K562 (cell line): ENCODE measurements at regions not wholly inside any gene's neighbourhood (a gene's known extent, or its start where the extent isn't known, plus 50 kb on each side); places are given as distances from the start of the nearest gene placed in this dataset.

Experiments
- ARID3A ChIP-seq: IDR thresholded peaks from 2 replicates; pipeline ENCODE4 v1.6.1; 2012; ENCODE audit warnings: low read depth, low read length, improper control_type of control experiment, borderline replicate concordance
- ATF7 ChIP-seq: fragments of 450-650 bp; IDR thresholded peaks from 2 replicates; pipeline ENCODE4 v1.7.1; 2014; ENCODE audit warnings: mild to moderate bottlenecking, moderate library complexity
- CTCF ChIP-seq, 3 experiments: IDR thresholded peaks in 2 of 3; conservative IDR thresholded peaks in 1 of 3; 2 replicates each; pipeline ENCODE4 v1.5.1; 2011 to 2012; ENCODE audit warnings: low read length in 3 of 3, mild to moderate bottlenecking in 3 of 3, control low read depth in 2 of 3, improper control_type of control experiment in 1 of 3, inconsistent platforms in 1 of 3, low read depth in 1 of 3, mixed read lengths in 1 of 3, moderate library complexity in 1 of 3; ENCODE audit not compliant: insufficient read depth in 2 of 3
- CXXC5 ChIP-seq: fragments of 250-450 bp; sonication (Bioruptor Pico); IDR thresholded peaks from 2 replicates; pipeline ENCODE4 v1.8.0; 2022; ENCODE audit warnings: inconsistent platforms, mild to moderate bottlenecking, moderate library complexity
- ELF4 ChIP-seq: fragments of 450-650 bp; formaldehyde crosslinking; IDR thresholded peaks from 2 replicates; pipeline ENCODE4 v1.4.0; 2022; ENCODE audit warnings: missing genetic modification characterization
- FOXK1 ChIP-seq: sonication (generic); formaldehyde crosslinking; IDR thresholded peaks from 2 replicates; pipeline ENCODE4 v1.8.0; 2022; ENCODE audit warnings: missing genetic modification reagents, mild to moderate bottlenecking, borderline replicate concordance
- MNT ChIP-seq, 2 experiments: fragments of 450-650 bp; conservative IDR thresholded peaks; 2 replicates each; pipeline ENCODE4 v1.6.1; 2017; ENCODE audit warnings: mild to moderate bottlenecking in 2 of 2, moderate library complexity in 2 of 2
- MTA2 ChIP-seq: fragments of 450-650 bp; IDR thresholded peaks from 2 replicates; pipeline ENCODE4 v1.6.1; 2016; ENCODE audit warnings: low read depth
- PCBP2 ChIP-seq: fragments of 200-400 bp; formaldehyde crosslinking; IDR thresholded peaks from 2 replicates; pipeline ENCODE4 v1.6.1; 2018; ENCODE audit warnings: low read length, low read depth, mild to moderate bottlenecking, moderate library complexity; ENCODE audit not compliant: poor library complexity, severe bottlenecking
- POLR2AphosphoS2 ChIP-seq: IDR thresholded peaks from 2 replicates; pipeline ENCODE4 v1.6.1; 2012; ENCODE audit warnings: low read length, improper control_type of control experiment
- POLR3G ChIP-seq: IDR thresholded peaks from 2 replicates; pipeline ENCODE4 v1.6.1; 2011; ENCODE audit not compliant: insufficient read length, insufficient replicate concordance; ENCODE audit errors: extremely low read depth
- RFX7 ChIP-seq: fragments of 250-450 bp; sonication (Bioruptor Pico); IDR thresholded peaks from 2 replicates; pipeline ENCODE4 v1.5.1; 2021; ENCODE audit warnings: mild to moderate bottlenecking
- SIRT6 ChIP-seq: IDR thresholded peaks from one replicate; pipeline ENCODE4 v1.6.1; 2012; ENCODE audit warnings: low read depth, mild to moderate bottlenecking, control low read depth, inconsistent platforms, low read length, moderate library complexity
- TCF7L2 ChIP-seq: fragments of 150-350 bp; IDR thresholded peaks from 2 replicates; pipeline ENCODE4 v1.6.1; 2016; ENCODE audit warnings: low read depth, mild to moderate bottlenecking, low read length, moderate library complexity
- TFAP4 ChIP-seq: sonication (generic); formaldehyde crosslinking; IDR thresholded peaks from 2 replicates; pipeline ENCODE4 v1.8.0; 2022; ENCODE audit warnings: missing genetic modification reagents, mild to moderate bottlenecking, moderate library complexity, borderline replicate concordance
- ZBTB49 ChIP-seq: sonication (generic); formaldehyde crosslinking; IDR thresholded peaks from 2 replicates; pipeline ENCODE4 v1.8.0; 2022; ENCODE audit warnings: missing genetic modification reagents, mild to moderate bottlenecking, borderline replicate concordance
- ZNF79 ChIP-seq: fragments of 250-450 bp; sonication (Bioruptor Pico); IDR thresholded peaks from 2 replicates; pipeline ENCODE4 v1.4.0; 2020; ENCODE audit warnings: low read depth, mild to moderate bottlenecking, moderate library complexity

DNA sequence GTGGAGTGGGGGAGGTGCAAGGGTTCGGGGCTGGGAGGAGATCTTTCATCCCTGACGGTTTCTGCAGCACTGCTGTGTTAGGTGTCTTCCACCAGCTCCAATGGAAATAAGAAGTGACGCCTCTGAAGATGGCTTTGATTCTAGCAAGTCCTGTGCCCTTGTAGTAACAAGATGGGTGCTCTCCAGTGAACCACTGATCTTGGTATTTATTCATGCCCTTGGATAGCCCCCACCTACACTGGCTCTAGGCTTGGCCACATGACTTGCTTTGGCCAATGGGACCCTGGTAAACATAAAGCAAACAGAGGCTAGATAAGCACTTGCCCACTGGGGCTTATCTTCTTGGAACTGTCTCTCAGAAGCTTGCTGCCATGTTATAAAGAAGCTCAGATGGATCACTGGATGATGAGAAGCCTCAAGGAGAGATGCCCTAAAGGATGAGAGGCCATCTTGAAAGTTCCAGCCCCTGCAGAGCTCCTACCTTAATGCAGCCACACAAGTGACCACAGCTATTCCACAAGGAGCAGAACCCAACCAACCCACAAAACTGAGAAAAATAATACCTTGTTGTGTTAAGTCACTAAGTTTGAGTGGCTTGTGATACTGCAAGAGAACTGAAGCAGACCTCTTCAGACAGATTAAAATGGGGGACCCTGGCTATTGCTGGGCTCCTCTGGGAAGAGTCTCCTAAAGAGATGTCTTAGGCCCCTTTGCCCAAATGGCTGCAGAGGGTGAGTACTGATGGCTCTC lies 137.9 kb downstream of the PDCD6IP start (continued):
- TF ChIP-seq CTCF (IDR thresholded peaks at IDR 0.05 in 2 of 3, conservative IDR thresholded peaks at IDR 0.05 in 1 of 3; ENCODE audit: insufficient read depth in 2 of 3, low read depth in 1 of 3, low read length in 3 of 3) (no peak), ZBTB49 (CRISPR knock-in tag) (no peak), ARID3A (peak; percentile 62; the same call in 1 of the 2 replicates), MTA2 (peak; percentile 78), SIRT6 (no peak), FOXK1 (CRISPR knock-in tag) (no peak), TFAP4 (CRISPR knock-in tag) (no peak), TCF7L2 (no peak), ATF7 (peak; percentile 59; the same call in 1 of the 2 replicates), RFX7 (CRISPR knock-in tag) (no peak), CXXC5 (peak; percentile 20; the same call in 1 of the 2 replicates), ZNF79 (CRISPR knock-in tag) (no peak), POLR3G (no peak), ELF4 (CRISPR knock-in tag) (no peak), PCBP2 (no peak), MNT (conservative IDR thresholded peaks at IDR 0.05) (0 out of 4 replicates have a peak, but pooled peaks of 1 of the 2 experiments have one; percentile 49), POLR2AphosphoS2 (no peak)
